HepG2 (cell line): ENCODE measurements at regions not wholly inside any gene's neighbourhood (a gene's known extent, or its start where the extent isn't known, plus 50 kb on each side); places are given as distances from the start of the nearest gene placed in this dataset.

ENCODE experiments used
- ATAC-seq: fragments of 200-7000 bp; cut with Tn5 transposase; 3 replicates; pipeline ENCODE4 v1.9.1; 2020; ENCODE audit warnings: mild to moderate bottlenecking, moderate library complexity
- BruUV-seq: library from RNA; stranded (reverse); fragments of 400-500 nt; replicated peaks from 2 replicates; lab custom pipeline; 2021; lab: Mats Ljungman, UMichigan
- CTCF ChIA-PET: fragments of 300-600 bp; formaldehyde crosslinking; extraction: SDS; loops from one replicate; lab custom pipeline; 2021; ENCODE audit warnings: low total read pairs, inconsistent platforms, low intra/inter-chr PET ratio; lab: Yijun Ruan, JAX
- POLR2A ChIA-PET: fragments of 350-600 bp; sonication (Branson Sonifier 250); formaldehyde crosslinking; loops from one replicate; lab custom pipeline; 2020; ENCODE audit warnings: antibody characterized with exemption, inconsistent platforms; lab: Yijun Ruan, JAX
- DNase-seq: peaks from one replicate; pipeline ENCODE4 v3.0.0-alpha.2; 2015; ENCODE audit warnings: low spot score
- FAIRE-seq: peaks from 3 replicates; lab custom pipeline; 2011; peaks lifted over from hg19 to GRCh38; lab: Jason Lieb, UNC
- H2AFZ ChIP-seq: one replicate; pipeline ENCODE4 v1.6.1; 2011; ENCODE audit warnings: low read length, inconsistent platforms
- H3K27ac ChIP-seq: fragments of 300-600 bp; 3 replicates; pipeline ENCODE4 v1.8.0; 2011; ENCODE audit warnings: mixed run types, mild to moderate bottlenecking, mixed read lengths, low read length, inconsistent platforms; ENCODE audit not compliant: insufficient read depth; ENCODE audit errors: extremely low read length
- H3K27me3 ChIP-seq, 2 experiments: fragments of 200-600 bp in 1 of 2; 2 replicates in 1 of 2; 3 replicates in 1 of 2; pipeline versions ENCODE4 v1.6.0 to v1.8.0; 2011; ENCODE audit warnings: low read length in 2 of 2, mild to moderate bottlenecking in 2 of 2, moderate library complexity in 2 of 2, inconsistent platforms in 1 of 2; ENCODE audit not compliant: insufficient read depth in 2 of 2, control insufficient read depth in 1 of 2
- H3K36me3 ChIP-seq, 2 experiments: fragments of 200-600 bp in 1 of 2; replicated peaks in 1 of 2; 2 replicates in 1 of 2; 3 replicates in 1 of 2; pipeline versions ENCODE4 v1.5.1 to v1.8.0; 2011; ENCODE audit warnings: low read length in 2 of 2, inconsistent platforms in 1 of 2; ENCODE audit not compliant: insufficient read depth in 2 of 2, control insufficient read depth in 1 of 2
- H3K4me1 ChIP-seq: 2 replicates; pipeline ENCODE4 v1.5.1; 2012; ENCODE audit warnings: low read length, inconsistent platforms; ENCODE audit not compliant: insufficient read depth
- H3K4me2 ChIP-seq: 2 replicates; pipeline ENCODE4 v1.6.0; 2011; ENCODE audit warnings: low read depth, low read length, inconsistent platforms
- H3K4me3 ChIP-seq, 3 experiments: fragments of 200-600 bp in 1 of 3; sonication (generic), shearing (Covaris generic) in 1 of 3; replicated peaks in 1 of 3; 2 replicates each; pipeline ENCODE4 v1.5.1; 2011 to 2016; ENCODE audit warnings: low read length in 3 of 3, inconsistent platforms in 2 of 3, low read depth in 2 of 3, mild to moderate bottlenecking in 2 of 3, control low read depth in 1 of 3, mixed read lengths in 1 of 3; ENCODE audit not compliant: insufficient read depth in 1 of 3
- H3K79me2 ChIP-seq: one replicate; pipeline ENCODE4 v1.6.1; 2011; ENCODE audit warnings: low read length, inconsistent platforms; ENCODE audit not compliant: insufficient read depth
- H3K9ac ChIP-seq: 2 replicates; pipeline ENCODE4 v1.6.0; 2011; ENCODE audit warnings: mild to moderate bottlenecking, low read depth, low read length, inconsistent platforms; ENCODE audit not compliant: insufficient read depth
- H3K9me3 ChIP-seq: 2 replicates; pipeline ENCODE4 v1.5.1; 2012; ENCODE audit warnings: mild to moderate bottlenecking, low read length
- H4K20me1 ChIP-seq: 2 replicates; pipeline ENCODE4 v1.6.0; 2011; ENCODE audit warnings: inconsistent platforms, mild to moderate bottlenecking, low read length, moderate library complexity; ENCODE audit not compliant: insufficient read depth
- AGO2 ChIP-seq: fragments of 200-400 bp; formaldehyde crosslinking; optimal IDR thresholded peaks from 2 replicates; pipeline ENCODE3; 2017; ENCODE audit warnings: mild to moderate bottlenecking, low read depth, low read length, moderate library complexity
- ATAD3A ChIP-seq: sonication (generic); formaldehyde crosslinking; IDR thresholded peaks from 2 replicates; pipeline ENCODE4 v1.4.0; 2020; ENCODE audit warnings: missing genetic modification reagents
- ATF4 ChIP-seq, 2 experiments: fragments of 450-650 bp in 1 of 2; sonication (generic) in 1 of 2; formaldehyde crosslinking; IDR thresholded peaks; 2 replicates each; pipeline versions ENCODE4 v1.5.0 to v1.8.0; 2020 to 2022; ENCODE audit warnings: mild to moderate bottlenecking in 1 of 2, missing genetic modification reagents in 1 of 2
- HCFC1 ChIP-seq: fragments of 150-350 bp; IDR thresholded peaks from 2 replicates; pipeline ENCODE4 v1.6.1; 2014; ENCODE audit warnings: low read depth, low read length
- MED1 ChIP-seq: sonication (generic); formaldehyde crosslinking; IDR thresholded peaks from 2 replicates; pipeline ENCODE4 v1.4.0; 2020; ENCODE audit warnings: missing genetic modification reagents
- MTF2 ChIP-seq: sonication (generic); formaldehyde crosslinking; IDR thresholded peaks from 2 replicates; pipeline ENCODE4 v1.5.0; 2020; ENCODE audit warnings: missing genetic modification reagents, borderline replicate concordance
- NCOA2 ChIP-seq: sonication (generic); formaldehyde crosslinking; IDR thresholded peaks from 2 replicates; pipeline ENCODE4 v1.8.0; 2022; ENCODE audit warnings: inconsistent platforms
- NR2F1 ChIP-seq, 2 experiments: fragments of 450-650 bp in 1 of 2; formaldehyde crosslinking in 1 of 2; IDR thresholded peaks; 2 replicates each; pipeline versions ENCODE4 v1.5.0 to v1.6.1; 2016 to 2020; ENCODE audit warnings: mild to moderate bottlenecking in 1 of 2, missing compliant biosample characterization in 1 of 2, missing genetic modification reagents in 1 of 2, moderate library complexity in 1 of 2
- NR2F2 ChIP-seq: IDR thresholded peaks from 2 replicates; pipeline ENCODE4 v1.6.1; 2012; ENCODE audit warnings: low read depth, inconsistent platforms, borderline replicate concordance
- RXRA ChIP-seq: sonication (generic); formaldehyde crosslinking; IDR thresholded peaks from 2 replicates; pipeline ENCODE4 v1.5.1; 2020; ENCODE audit warnings: missing genetic modification reagents
- SYNCRIP ChIP-seq: fragments of 200-400 bp; formaldehyde crosslinking; IDR thresholded peaks from 2 replicates; pipeline ENCODE4 v1.6.1; 2018; ENCODE audit warnings: mild to moderate bottlenecking, low read depth, low read length; ENCODE audit not compliant: insufficient read depth
- TBL1XR1 ChIP-seq: fragments of 150-350 bp; IDR thresholded peaks from 2 replicates; pipeline ENCODE4 v1.6.1; 2014; ENCODE audit warnings: borderline replicate concordance, low read length; ENCODE audit not compliant: partially characterized antibody
- THYN1 ChIP-seq: sonication (generic); formaldehyde crosslinking; IDR thresholded peaks from 2 replicates; pipeline ENCODE4 v1.8.1; 2023; ENCODE audit warnings: low read depth, mild to moderate bottlenecking, moderate library complexity, missing genetic modification reagents, borderline replicate concordance
- ZEB1 ChIP-seq: IDR thresholded peaks from 2 replicates; pipeline ENCODE4 v1.6.1; 2012; ENCODE audit warnings: mild to moderate bottlenecking, low read depth, inconsistent platforms; ENCODE audit not compliant: insufficient replicate concordance
- ZFP62 ChIP-seq: sonication (generic); formaldehyde crosslinking; IDR thresholded peaks from 2 replicates; pipeline ENCODE4 v1.4.0; 2020; ENCODE audit warnings: missing genetic modification reagents
- ZFX ChIP-seq: sonication (generic); formaldehyde crosslinking; IDR thresholded peaks from 2 replicates; pipeline ENCODE4 v1.4.0; 2020; ENCODE audit warnings: mild to moderate bottlenecking, low read depth, missing genetic modification reagents, moderate library complexity
- ZNF143 ChIP-seq: sonication (generic); formaldehyde crosslinking; IDR thresholded peaks from 2 replicates; pipeline ENCODE4 v1.4.0; 2020; ENCODE audit warnings: missing genetic modification reagents
- ZNF569 ChIP-seq: sonication (generic); formaldehyde crosslinking; IDR thresholded peaks from 2 replicates; pipeline ENCODE4 v1.5.0; 2020; ENCODE audit warnings: mild to moderate bottlenecking, missing genetic modification reagents, moderate library complexity, borderline replicate concordance
- ZNF720 ChIP-seq: sonication (generic); formaldehyde crosslinking; IDR thresholded peaks from 2 replicates; pipeline ENCODE4 v1.4.0; 2020; ENCODE audit warnings: missing genetic modification reagents
- ZSCAN29 ChIP-seq: sonication (generic); formaldehyde crosslinking; conservative IDR thresholded peaks from 2 replicates; pipeline ENCODE4 v1.4.0; 2020; ENCODE audit warnings: mild to moderate bottlenecking, missing genetic modification reagents
- ZSCAN31 ChIP-seq: sonication (generic); formaldehyde crosslinking; IDR thresholded peaks from 2 replicates; pipeline ENCODE4 v1.5.0; 2020; ENCODE audit warnings: low read depth, mild to moderate bottlenecking, missing genetic modification reagents
- WGBS: methylation state at CpG from one replicate; pipeline ENCODE4 v1.1.6; 2017; ENCODE audit warnings: low lambda C conversion rate; 5-methylcytosine and 5-hydroxymethylcytosine counted together
- in situ Hi-C: cut with HindIII; loops from 2 replicates; pipeline ENCODE4 v1.10.0; 2017; ENCODE audit warnings: low pct_unique_long_range_greater_than_20kb; ENCODE audit not compliant: extremely low pct_ligation_motif_present
- intact Hi-C: fragments of 100-400 bp; cut with micrococcal nuclease; formaldehyde crosslinking; loops from one replicate; pipeline ENCODE4 v1.10.0; 2022; ENCODE audit not compliant: unreplicated experiment

- TF ChIP-seq MTF2 (CRISPR knock-in tag), result no peak
- TF ChIP-seq, all 625 proteins: peak for 0
These were observed 293.9 kb downstream of the ARAP2 start (continued) for GRCh38 chr4:35950442-35950841.

- Histone ChIP-seq H3K27ac (no peak overlapping the region), H3K79me2 (no peaks in the 10 kb centered on the region), H3K4me2 (no peak overlapping the region), H4K20me1 (no peaks in the 10 kb centered on the region), H3K27me3 (no peaks in the 10 kb centered on the region), H3K9me3 (peaks cover 29% of the 10 kb centered on the region), H3K4me1 (no peaks in the 10 kb centered on the region), H3K36me3 (no peaks in the 10 kb centered on the region), H3K4me3 (no peak overlapping the region), H3K9ac (no peak overlapping the region), H2AFZ (no peak overlapping the region)
- no TSS peak for BruUV-seq
- TF ChIP-seq HCFC1 (no peak), ZFX (CRISPR knock-in tag) (no peak), ZFP62 (no peak), NR2F2 (no peak), MED1 (no peak), NR2F1 (CRISPR knock-in tag; IDR thresholded peaks at IDR 0.05) (no peak), ATF4 (CRISPR knock-in tag; IDR thresholded peaks at IDR 0.05) (no peak), ZEB1 (no peak), SYNCRIP (no peak), ATAD3A (CRISPR knock-in tag) (no peak), NCOA2 (CRISPR knock-in tag) (no peak), ZSCAN29 (CRISPR knock-in tag) (no peak), ZNF569 (CRISPR knock-in tag) (no peak), AGO2 (no peak), THYN1 (CRISPR knock-in tag) (no peak), ZNF143 (CRISPR knock-in tag) (no peak), RXRA (CRISPR knock-in tag) (no peak), ZSCAN31 (CRISPR knock-in tag) (no peak), TBL1XR1 (no peak), ZNF720 (CRISPR knock-in tag) (no peak)
- no peak for FAIRE-seq
- no peak for ATAC-seq
- no peak for DNase-seq
- intact Hi-C loops (no loop called here), in situ Hi-C loops (no loop called here)
- WGBS, result 0% methylated on average over 2 of the region's 2 CpGs
- ChIA-PET POLR2A (no interaction called here), CTCF (no interaction called here)
These were observed 291.6 kb downstream of the ARAP2 start for GRCh38 chr4:35952751-35953150.
